H1 (cell line): ENCODE measurements at regions not wholly inside any gene's neighbourhood (a gene's known extent, or its start where the extent isn't known, plus 50 kb on each side); places are given as distances from the start of the nearest gene placed in this dataset.

ENCODE experiments used
- JUND ChIP-seq: IDR thresholded peaks from 2 replicates; pipeline ENCODE4 v1.6.1; 2011; ENCODE audit warnings: mild to moderate bottlenecking, improper control_type of control experiment, low read length
- TF ChIP-seq, protein P1 (sequence below), 3 experiments: IDR thresholded peaks; 1 replicate in 2 of 3; 2 replicates in 1 of 3; pipeline versions ENCODE4 v1.5.1 to v1.6.1; 2011; ENCODE audit warnings: low read length in 3 of 3, mild to moderate bottlenecking in 3 of 3, inconsistent platforms in 2 of 3, low read depth in 1 of 3, moderate library complexity in 1 of 3; ENCODE audit not compliant: insufficient read depth in 1 of 3; ENCODE audit errors: control extremely low read depth in 1 of 3

DNA sequence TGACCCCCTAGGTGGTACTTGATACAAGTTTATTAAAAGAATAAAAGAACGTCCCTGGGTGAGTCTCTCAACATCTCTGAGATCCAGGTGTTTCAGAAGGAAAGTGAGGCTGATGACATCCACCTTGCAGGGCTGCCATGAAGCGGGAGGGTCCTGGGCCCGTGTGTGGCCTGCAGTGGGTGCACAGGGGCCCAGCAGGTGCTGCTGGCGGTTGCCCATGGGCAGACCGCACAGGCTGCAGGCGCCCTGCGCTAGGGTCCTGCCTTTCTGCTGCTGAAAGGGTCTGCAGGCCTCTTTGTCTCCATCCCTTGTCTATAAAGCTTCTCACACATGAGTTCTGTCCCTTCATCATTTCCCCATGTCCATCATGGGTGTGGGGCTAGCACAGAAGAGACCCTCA lies 247.0 kb downstream of the TFCP2L1 start:
- TF ChIP-seq JUND, result no peak
- TF ChIP-seq, protein P1, sequence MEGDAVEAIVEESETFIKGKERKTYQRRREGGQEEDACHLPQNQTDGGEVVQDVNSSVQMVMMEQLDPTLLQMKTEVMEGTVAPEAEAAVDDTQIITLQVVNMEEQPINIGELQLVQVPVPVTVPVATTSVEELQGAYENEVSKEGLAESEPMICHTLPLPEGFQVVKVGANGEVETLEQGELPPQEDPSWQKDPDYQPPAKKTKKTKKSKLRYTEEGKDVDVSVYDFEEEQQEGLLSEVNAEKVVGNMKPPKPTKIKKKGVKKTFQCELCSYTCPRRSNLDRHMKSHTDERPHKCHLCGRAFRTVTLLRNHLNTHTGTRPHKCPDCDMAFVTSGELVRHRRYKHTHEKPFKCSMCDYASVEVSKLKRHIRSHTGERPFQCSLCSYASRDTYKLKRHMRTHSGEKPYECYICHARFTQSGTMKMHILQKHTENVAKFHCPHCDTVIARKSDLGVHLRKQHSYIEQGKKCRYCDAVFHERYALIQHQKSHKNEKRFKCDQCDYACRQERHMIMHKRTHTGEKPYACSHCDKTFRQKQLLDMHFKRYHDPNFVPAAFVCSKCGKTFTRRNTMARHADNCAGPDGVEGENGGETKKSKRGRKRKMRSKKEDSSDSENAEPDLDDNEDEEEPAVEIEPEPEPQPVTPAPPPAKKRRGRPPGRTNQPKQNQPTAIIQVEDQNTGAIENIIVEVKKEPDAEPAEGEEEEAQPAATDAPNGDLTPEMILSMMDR (IDR thresholded peaks at IDR 0.05; ENCODE audit: control extremely low read depth in 1 of 3, insufficient read depth in 1 of 3, low read depth in 1 of 3, low read length in 3 of 3), result no peak
